Ecto neural progenitor cell (in vitro differentiated cells): ENCODE measurements at regions not wholly inside any gene's neighbourhood (a gene's known extent, or its start where the extent isn't known, plus 50 kb on each side); places are given as distances from the start of the nearest gene placed in this dataset.

Source experiments
- DNase-seq: peaks from one replicate; pipeline ENCODE4 v3.0.0-alpha.2; 2018; ENCODE audit warnings: low spot score

GRCh38 chr20:53837126-53837826, 233.1 kb downstream of the BCAS1 start:
- DNase-seq, result no peak

GRCh38 chr20:53834749-53835148, 235.6 kb downstream of the BCAS1 start:
- no peak for DNase-seq

- no peak for DNase-seq
Measured at GRCh38 chr20:53834062-53834442, 236.3 kb downstream of the BCAS1 start.

- no peak for DNase-seq
Measured at GRCh38 chr20:53833333-53834061, 236.9 kb downstream of the BCAS1 start.

GRCh38 chr20:53832499-53832898, 237.9 kb downstream of the BCAS1 start:
- no peak for DNase-seq

- DNase-seq, result no peak
Measured at GRCh38 chr20:53831812-53832211, 238.2 kb upstream of the ZNF217 start.

GRCh38 chr20:53831228-53831627, 237.6 kb upstream of the ZNF217 start:
- no peak for DNase-seq

- DNase-seq, result no peak
Measured at GRCh38 chr20:53829724-53830521, 236.3 kb upstream of the ZNF217 start.

- DNase-seq, result no peak
Measured at GRCh38 chr20:53829255-53829723, 235.7 kb upstream of the ZNF217 start.

- no peak for DNase-seq
Measured at GRCh38 chr20:53828682-53829254, 235.1 kb upstream of the ZNF217 start.

GRCh38 chr20:53828088-53828681, 234.5 kb upstream of the ZNF217 start:
- no peak for DNase-seq

- no peak for DNase-seq
Measured at GRCh38 chr20:53827292-53828087, 233.9 kb upstream of the ZNF217 start.

- no peak for DNase-seq
Measured at GRCh38 chr20:53826597-53827291, 233.1 kb upstream of the ZNF217 start.

GRCh38 chr20:53826090-53826489, 232.5 kb upstream of the ZNF217 start:
- DNase-seq, result no peak

GRCh38 chr20:53825282-53825681, 231.6 kb upstream of the ZNF217 start:
- no peak for DNase-seq

- DNase-seq, result no peak
Measured at GRCh38 chr20:53824779-53825178, 231.1 kb upstream of the ZNF217 start.

- no peak for DNase-seq
Measured at GRCh38 chr20:53823121-53823764, 229.6 kb upstream of the ZNF217 start.

- DNase-seq, result no peak
Measured at GRCh38 chr20:53822534-53822933, 228.9 kb upstream of the ZNF217 start.

- DNase-seq, result no peak
Measured at GRCh38 chr20:53819973-53820451, 226.4 kb upstream of the ZNF217 start.
